Mesendoderm (in vitro differentiated cells): ENCODE measurements at regions not wholly inside any gene's neighbourhood (a gene's known extent, or its start where the extent isn't known, plus 50 kb on each side); places are given as distances from the start of the nearest gene placed in this dataset.

Experiments used
- DNase-seq: peaks from one replicate; pipeline ENCODE4 v3.0.0; 2013
- H2AK5ac ChIP-seq: 2 replicates; pipeline ENCODE4 v1.6.1; 2013; ENCODE audit warnings: low read length, inconsistent platforms
- H2BK120ac ChIP-seq: 2 replicates; pipeline ENCODE4 v1.6.1; 2013; ENCODE audit warnings: low read depth, mild to moderate bottlenecking, low read length, moderate library complexity, mixed read lengths
- H2BK15ac ChIP-seq: replicated peaks from 2 replicates; pipeline ENCODE4 v1.6.1; 2013; ENCODE audit warnings: low read depth, mild to moderate bottlenecking, moderate library complexity
- H2BK5ac ChIP-seq: 2 replicates; pipeline ENCODE4 v1.6.1; 2013; ENCODE audit warnings: low read length, inconsistent platforms
- H3K18ac ChIP-seq: 2 replicates; pipeline ENCODE4 v1.6.1; 2013; ENCODE audit warnings: mild to moderate bottlenecking, low read length, mixed read lengths
- H3K23ac ChIP-seq: one replicate; pipeline ENCODE4 v1.6.1; 2013; ENCODE audit warnings: low read length
- H3K27ac ChIP-seq: 2 replicates; pipeline ENCODE4 v1.5.1; 2013; ENCODE audit warnings: low read depth, mild to moderate bottlenecking, inconsistent platforms, low read length, moderate library complexity
- H3K27me3 ChIP-seq: 2 replicates; pipeline ENCODE4 v1.6.1; 2013; ENCODE audit warnings: low read length, control low read depth, mild to moderate bottlenecking, inconsistent platforms; ENCODE audit not compliant: insufficient read depth, poor library complexity
- H3K36me3 ChIP-seq: 2 replicates; pipeline ENCODE4 v1.6.1; 2013; ENCODE audit warnings: low read length, inconsistent platforms; ENCODE audit not compliant: control insufficient read depth, insufficient read depth
- H3K4ac ChIP-seq: one replicate; pipeline ENCODE4 v1.6.1; 2013; ENCODE audit warnings: low read depth, mild to moderate bottlenecking, low read length, moderate library complexity
- H3K4me1 ChIP-seq: 2 replicates; pipeline ENCODE4 v1.6.1; 2013; ENCODE audit warnings: low read depth, low read length, inconsistent platforms; ENCODE audit not compliant: control insufficient read depth
- H3K4me2 ChIP-seq: 2 replicates; pipeline ENCODE4 v1.6.1; 2013; ENCODE audit warnings: low read length
- H3K4me3 ChIP-seq: 2 replicates; pipeline ENCODE4 v1.5.1; 2013; ENCODE audit warnings: mild to moderate bottlenecking, low read length
- H3K56ac ChIP-seq: one replicate; pipeline ENCODE4 v1.6.1; 2013; ENCODE audit warnings: low read length
- H3K79me1 ChIP-seq: 2 replicates; pipeline ENCODE4 v1.6.1; 2013; ENCODE audit warnings: low read length, inconsistent platforms
- H3K79me2 ChIP-seq: 2 replicates; pipeline ENCODE4 v1.6.1; 2013; ENCODE audit warnings: mild to moderate bottlenecking, low read length; ENCODE audit not compliant: control insufficient read depth, insufficient read depth
- H3K9ac ChIP-seq: 2 replicates; pipeline ENCODE4 v1.6.1; 2013; ENCODE audit warnings: low read length, inconsistent platforms
- H4K5ac ChIP-seq: one replicate; pipeline ENCODE4 v1.6.1; 2013; ENCODE audit warnings: low read length
- H4K8ac ChIP-seq: one replicate; pipeline ENCODE4 v1.6.1; 2013; ENCODE audit warnings: low read depth, mild to moderate bottlenecking, control low read depth, low read length, moderate library complexity
- WGBS: extraction: QIAGEN DNeasy Blood & Tissue Kit; methylation state at CpG from one replicate; pipeline ENCODE4 v1.1.7; 2013; ENCODE audit warnings: low lambda C conversion rate, missing lambda C conversion rate; ENCODE audit not compliant: insufficient coverage; ENCODE audit errors: extremely low coverage; 5-methylcytosine and 5-hydroxymethylcytosine counted together

GRCh38 chr2:239462191-239462515 is 61.3 kb upstream of the HDAC4 start:
- H3K36me3 ChIP-seq, result no peaks in the 10 kb centered on the region
- no CpG with 5 or more reads among the region's 7 CpGs for WGBS
- H3K4me1 ChIP-seq, result no peaks in the 10 kb centered on the region

GRCh38 chr2:239461291-239462190 is 60.7 kb upstream of the HDAC4 start:
- no peak overlapping the region for H3K4ac ChIP-seq
- no CpG with 5 or more reads among the region's 19 CpGs for WGBS
- H2BK15ac ChIP-seq, result no peak overlapping the region
- H3K79me1 ChIP-seq, result no peaks in the 10 kb centered on the region
- no peak overlapping the region for H3K18ac ChIP-seq
- H2AK5ac ChIP-seq, result no peak overlapping the region
- no peaks in the 10 kb centered on the region for H3K4me1 ChIP-seq
- H4K8ac ChIP-seq, result no peak overlapping the region
- H3K36me3 ChIP-seq, result no peaks in the 10 kb centered on the region
- no peak overlapping the region for H3K9ac ChIP-seq
- H2BK120ac ChIP-seq, result no peak overlapping the region
- H3K56ac ChIP-seq, result no peak overlapping the region
- DNase-seq, result no peak
- H3K4me2 ChIP-seq, result no peak overlapping the region
- H3K23ac ChIP-seq, result no peak overlapping the region
- no peaks in the 10 kb centered on the region for H3K27me3 ChIP-seq
- H2BK5ac ChIP-seq, result no peak overlapping the region
- no peak overlapping the region for H3K27ac ChIP-seq
- H3K4me3 ChIP-seq, result no peak overlapping the region
- H4K5ac ChIP-seq, result no peak overlapping the region
- no peaks in the 10 kb centered on the region for H3K79me2 ChIP-seq

More at GRCh38 chr2:239462191-239462515, 61.3 kb upstream of the HDAC4 start:
- H3K18ac ChIP-seq, result no peak overlapping the region
- no peaks in the 10 kb centered on the region for H3K27me3 ChIP-seq
- no peak overlapping the region for H3K9ac ChIP-seq
- H3K27ac ChIP-seq, result no peak overlapping the region
- no peak overlapping the region for H2BK15ac ChIP-seq
- H3K4me2 ChIP-seq, result no peak overlapping the region
- H2AK5ac ChIP-seq, result no peak overlapping the region
- H2BK120ac ChIP-seq, result no peak overlapping the region
- no peak overlapping the region for H3K56ac ChIP-seq
- no peak overlapping the region for H4K5ac ChIP-seq
- no peak overlapping the region for H3K4ac ChIP-seq
- H3K79me1 ChIP-seq, result no peaks in the 10 kb centered on the region
- H2BK5ac ChIP-seq, result no peak overlapping the region
- no peaks in the 10 kb centered on the region for H3K79me2 ChIP-seq
- DNase-seq, result no peak
- no peak overlapping the region for H4K8ac ChIP-seq
- H3K23ac ChIP-seq, result no peak overlapping the region
- no peak overlapping the region for H3K4me3 ChIP-seq

GRCh38 chr2:239460780-239461179 is 60.0 kb upstream of the HDAC4 start:
- Histone ChIP-seq H2BK120ac (no peak overlapping the region), H4K5ac (no peak overlapping the region), H3K4me1 (no peaks in the 10 kb centered on the region), H4K8ac (no peak overlapping the region), H2AK5ac (no peak overlapping the region), H3K79me2 (no peaks in the 10 kb centered on the region), H3K4ac (no peak overlapping the region), H3K18ac (no peak overlapping the region), H2BK5ac (no peak overlapping the region), H3K9ac (no peak overlapping the region), H3K27ac (no peak overlapping the region), H3K27me3 (no peaks in the 10 kb centered on the region), H3K4me2 (no peak overlapping the region), H2BK15ac (no peak overlapping the region), H3K36me3 (no peaks in the 10 kb centered on the region), H3K4me3 (no peak overlapping the region), H3K79me1 (no peaks in the 10 kb centered on the region), H3K56ac (no peak overlapping the region), H3K23ac (no peak overlapping the region)
- no peak for DNase-seq
- WGBS, result no CpG with 5 or more reads among the region's 5 CpGs

- H3K9ac ChIP-seq, result no peak overlapping the region
- no peak overlapping the region for H2BK120ac ChIP-seq
- no CpG with 5 or more reads among the region's 10 CpGs for WGBS
- no peaks in the 10 kb centered on the region for H3K79me2 ChIP-seq
- no peak overlapping the region for H2AK5ac ChIP-seq
- H4K8ac ChIP-seq, result no peak overlapping the region
- no peaks in the 10 kb centered on the region for H3K79me1 ChIP-seq
- no peak overlapping the region for H4K5ac ChIP-seq
- H3K36me3 ChIP-seq, result no peaks in the 10 kb centered on the region
- no peak overlapping the region for H2BK5ac ChIP-seq
- no peak overlapping the region for H3K23ac ChIP-seq
- H3K27ac ChIP-seq, result no peak overlapping the region
- H2BK15ac ChIP-seq, result no peak overlapping the region
- no peak overlapping the region for H3K4me3 ChIP-seq
- H3K4me2 ChIP-seq, result no peak overlapping the region
- H3K18ac ChIP-seq, result no peak overlapping the region
- H3K56ac ChIP-seq, result no peak overlapping the region
- H3K4ac ChIP-seq, result no peak overlapping the region
- no peaks in the 10 kb centered on the region for H3K27me3 ChIP-seq
- DNase-seq, result no peak
- no peaks in the 10 kb centered on the region for H3K4me1 ChIP-seq
These were observed 58.8 kb upstream of the HDAC4 start for GRCh38 chr2:239459606-239460005.

- no peak for DNase-seq
- WGBS, result no CpG with 5 or more reads among the region's 6 CpGs
- Histone ChIP-seq H3K4me1 (no peaks in the 10 kb centered on the region), H3K4me3 (no peak overlapping the region), H3K18ac (no peak overlapping the region), H3K4me2 (no peak overlapping the region), H3K36me3 (no peaks in the 10 kb centered on the region), H2BK120ac (no peak overlapping the region), H3K79me1 (no peaks in the 10 kb centered on the region), H3K56ac (no peak overlapping the region), H3K27ac (no peak overlapping the region), H3K9ac (no peak overlapping the region), H3K4ac (no peak overlapping the region), H2BK5ac (no peak overlapping the region), H3K79me2 (no peaks in the 10 kb centered on the region), H2BK15ac (no peak overlapping the region), H3K27me3 (no peaks in the 10 kb centered on the region), H3K23ac (no peak overlapping the region), H2AK5ac (no peak overlapping the region), H4K8ac (no peak overlapping the region), H4K5ac (no peak overlapping the region)
These were observed 58.2 kb upstream of the HDAC4 start for GRCh38 chr2:239459056-239459455.
